OCI-LY1 (cell line): ENCODE measurements at regions not wholly inside any gene's neighbourhood (a gene's known extent, or its start where the extent isn't known, plus 50 kb on each side); places are given as distances from the start of the nearest gene placed in this dataset.

ENCODE experiments used
- H2AFZ ChIP-seq: fragments of 200-600 bp; sonication (generic), shearing (Covaris generic); 2 replicates; pipeline ENCODE4 v1.6.0; 2014; ENCODE audit warnings: antibody characterized with exemption, mild to moderate bottlenecking, low read length
- H3F3A ChIP-seq: fragments of 200-600 bp; sonication (generic), shearing (Covaris generic); 2 replicates; pipeline ENCODE4 v1.6.0; 2014; ENCODE audit warnings: mild to moderate bottlenecking, antibody characterized with exemption, low read length, moderate library complexity; ENCODE audit not compliant: insufficient read depth
- H3K27ac ChIP-seq: fragments of 200-600 bp; sonication (generic); 2 replicates; pipeline ENCODE4 v1.5.1; 2014; ENCODE audit warnings: low read length, mixed run types, mild to moderate bottlenecking, low read depth; ENCODE audit not compliant: poor library complexity, severe bottlenecking
- H3K27me3 ChIP-seq: fragments of 200-600 bp; sonication (generic); 2 replicates; pipeline ENCODE4 v1.6.0; 2014; ENCODE audit warnings: antibody characterized with exemption, mild to moderate bottlenecking, low read length, moderate library complexity; ENCODE audit not compliant: insufficient read depth
- H3K36me3 ChIP-seq: fragments of 200-600 bp; sonication (generic); 2 replicates; pipeline ENCODE4 v1.6.1; 2014; ENCODE audit warnings: mild to moderate bottlenecking, antibody characterized with exemption, low read length, moderate library complexity, mixed read lengths; ENCODE audit not compliant: insufficient read depth
- H3K4me1 ChIP-seq: fragments of 200-600 bp; sonication (generic); 2 replicates; pipeline ENCODE4 v1.5.1; 2014; ENCODE audit warnings: mild to moderate bottlenecking, low read length, moderate library complexity; ENCODE audit not compliant: insufficient read depth, severe bottlenecking
- H3K4me2 ChIP-seq: fragments of 200-600 bp; sonication (generic), shearing (Covaris generic); 2 replicates; pipeline ENCODE4 v1.6.1; 2014; ENCODE audit warnings: low read length
- H3K4me3 ChIP-seq: fragments of 200-600 bp; sonication (generic); 2 replicates; pipeline ENCODE4 v1.5.1; 2014; ENCODE audit warnings: low read length, low read depth, mild to moderate bottlenecking, mixed read lengths; ENCODE audit not compliant: poor library complexity, severe bottlenecking
- H3K79me2 ChIP-seq: fragments of 200-600 bp; shearing (Covaris generic); 2 replicates; pipeline ENCODE4 v1.6.1; 2016; ENCODE audit warnings: mixed run types, low read length, mixed read lengths; ENCODE audit not compliant: insufficient read depth
- H3K9ac ChIP-seq: fragments of 200-600 bp; sonication (generic), shearing (Covaris generic); 2 replicates; pipeline ENCODE4 v1.6.1; 2014; ENCODE audit warnings: mild to moderate bottlenecking, low read length, mixed read lengths
- H3K9me2 ChIP-seq: fragments of 200-600 bp; sonication (generic), shearing (Covaris generic); 2 replicates; pipeline ENCODE4 v1.6.1; 2014; ENCODE audit warnings: low read depth, mild to moderate bottlenecking, low read length, mixed read lengths
- H3K9me3 ChIP-seq: fragments of 200-600 bp; shearing (Covaris generic); 2 replicates; pipeline ENCODE4 v1.6.1; 2014; ENCODE audit warnings: low read length, mixed read lengths
- H4K20me1 ChIP-seq: fragments of 200-600 bp; sonication (generic), shearing (Covaris generic); 2 replicates; pipeline ENCODE4 v1.6.0; 2016; ENCODE audit warnings: mild to moderate bottlenecking, low read length; ENCODE audit not compliant: insufficient read depth
- CTCF ChIP-seq: fragments of 200-600 bp; sonication (generic), shearing (Covaris generic); IDR thresholded peaks from 2 replicates; pipeline ENCODE4 v1.5.1; 2017; ENCODE audit warnings: mild to moderate bottlenecking, antibody characterized with exemption, low read length, moderate library complexity, mixed read lengths
- EZH2 ChIP-seq: fragments of 200-600 bp; sonication (generic), shearing (Covaris generic); IDR thresholded peaks from 2 replicates; pipeline ENCODE4 v1.8.0; 2017; ENCODE audit warnings: borderline replicate concordance, mixed run types, mild to moderate bottlenecking, antibody characterized with exemption, low read length, moderate library complexity, mixed read lengths

DNA sequence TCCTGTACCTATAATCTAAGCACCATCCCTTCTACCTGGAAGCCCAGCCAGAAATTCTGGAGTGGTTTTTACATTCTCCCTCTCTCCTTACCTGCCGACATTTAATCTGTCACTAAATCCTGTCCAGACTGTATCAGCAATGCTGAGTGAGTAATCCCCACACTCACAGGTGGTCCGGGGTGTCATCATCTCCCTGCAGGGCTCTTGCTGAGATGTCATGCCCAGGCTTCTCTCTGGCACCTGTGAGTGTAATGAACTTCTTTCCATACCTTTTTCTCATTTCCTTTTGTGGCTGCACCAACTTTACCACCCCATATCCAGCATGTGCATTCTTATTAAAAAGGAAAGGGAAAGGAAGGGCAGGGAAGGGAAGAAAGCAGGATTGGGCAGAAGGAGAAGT is 355.2 kb downstream of the CCSER2 start:
- Histone ChIP-seq H3K27ac (no peak overlapping the region), H3K9ac (no peak overlapping the region), H3K36me3 (no peaks in the 10 kb centered on the region), H4K20me1 (no peaks in the 10 kb centered on the region), H3K4me1 (no peaks in the 10 kb centered on the region), H3K4me3 (no peak overlapping the region), H3K79me2 (no peaks in the 10 kb centered on the region), H3K27me3 (no peaks in the 10 kb centered on the region), H3K9me3 (no peaks in the 10 kb centered on the region), H3F3A (no peaks in the 10 kb centered on the region), H2AFZ (no peak overlapping the region), H3K9me2 (no peaks in the 10 kb centered on the region), H3K4me2 (no peak overlapping the region)
- TF ChIP-seq EZH2 (no peak), CTCF (no peak)

DNA sequence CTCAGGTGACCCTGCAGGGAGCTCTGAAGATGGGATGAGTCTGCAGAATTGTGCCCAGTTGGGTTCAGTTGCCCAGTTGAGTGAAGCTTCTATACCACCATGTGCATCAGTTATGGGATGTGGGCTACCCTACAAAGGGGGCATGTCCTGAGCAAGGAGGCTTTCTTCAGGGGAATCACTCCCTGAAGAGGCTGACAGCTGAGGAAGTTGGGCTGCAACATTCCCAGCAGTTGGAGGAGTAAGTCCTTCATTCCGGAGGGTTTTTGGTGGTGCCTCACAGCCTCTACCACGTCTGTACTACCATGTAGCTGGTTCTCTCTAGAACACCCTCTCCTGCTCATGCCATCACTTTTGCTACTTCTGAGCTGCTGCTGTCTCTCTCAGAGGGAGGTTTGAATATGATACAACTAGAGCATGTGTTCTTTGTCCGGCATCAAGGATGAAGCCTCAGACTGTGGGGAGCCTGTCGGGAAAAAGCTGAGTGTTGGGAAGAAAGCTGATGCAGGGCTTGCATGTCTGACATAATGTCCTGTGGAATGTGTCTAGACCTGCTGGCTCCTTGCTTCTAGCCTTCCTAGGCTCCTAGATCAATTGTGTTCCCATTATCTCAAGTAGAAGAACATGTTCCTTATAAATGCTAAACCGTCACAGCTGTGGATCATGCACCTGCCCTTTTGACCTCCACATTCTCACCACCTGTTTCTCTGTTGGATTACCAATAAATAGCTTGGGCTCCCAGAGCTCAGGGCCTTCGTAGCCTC is 355.8 kb downstream of the CCSER2 start:
- no peak for TF ChIP-seq EZH2
- TF ChIP-seq CTCF, result no peak
- Histone ChIP-seq H3K9ac (no peak overlapping the region), H3K9me3 (no peaks in the 10 kb centered on the region), H3K27ac (no peak overlapping the region), H3F3A (no peaks in the 10 kb centered on the region), H4K20me1 (no peaks in the 10 kb centered on the region), H3K4me2 (no peak overlapping the region), H3K27me3 (no peaks in the 10 kb centered on the region), H3K79me2 (no peaks in the 10 kb centered on the region), H3K36me3 (no peaks in the 10 kb centered on the region), H3K4me3 (no peak overlapping the region), H2AFZ (no peak overlapping the region), H3K9me2 (no peaks in the 10 kb centered on the region), H3K4me1 (no peaks in the 10 kb centered on the region)

GRCh38 chr10:84685047-84685660 is 356.8 kb downstream of the CCSER2 start:
- H4K20me1 ChIP-seq, result no peaks in the 10 kb centered on the region
- TF ChIP-seq CTCF (no peak), EZH2 (no peak)
- H3K36me3 ChIP-seq, result no peaks in the 10 kb centered on the region
- H3K27ac ChIP-seq, result no peak overlapping the region
- H3K9ac ChIP-seq, result no peak overlapping the region
- no peaks in the 10 kb centered on the region for H3F3A ChIP-seq
- no peak overlapping the region for H3K4me2 ChIP-seq
- H2AFZ ChIP-seq, result no peak overlapping the region
- H3K4me3 ChIP-seq, result no peak overlapping the region
- no peaks in the 10 kb centered on the region for H3K9me3 ChIP-seq
- no peaks in the 10 kb centered on the region for H3K79me2 ChIP-seq
- H3K9me2 ChIP-seq, result no peaks in the 10 kb centered on the region
- no peaks in the 10 kb centered on the region for H3K4me1 ChIP-seq
- H3K27me3 ChIP-seq, result no peaks in the 10 kb centered on the region
